HepG2 (cell line): ENCODE measurements at regions not wholly inside any gene's neighbourhood (a gene's known extent, or its start where the extent isn't known, plus 50 kb on each side); places are given as distances from the start of the nearest gene placed in this dataset.

Source experiments
- ATAC-seq: fragments of 200-7000 bp; cut with Tn5 transposase; 3 replicates; pipeline ENCODE4 v1.9.1; 2020; ENCODE audit warnings: mild to moderate bottlenecking, moderate library complexity
- BruUV-seq: library from RNA; stranded (reverse); fragments of 400-500 nt; replicated peaks from 2 replicates; lab custom pipeline; 2021; lab: Mats Ljungman, UMichigan
- CTCF ChIA-PET: fragments of 300-600 bp; formaldehyde crosslinking; extraction: SDS; loops from one replicate; lab custom pipeline; 2021; ENCODE audit warnings: low total read pairs, inconsistent platforms, low intra/inter-chr PET ratio; lab: Yijun Ruan, JAX
- POLR2A ChIA-PET: fragments of 350-600 bp; sonication (Branson Sonifier 250); formaldehyde crosslinking; loops from one replicate; lab custom pipeline; 2020; ENCODE audit warnings: antibody characterized with exemption, inconsistent platforms; lab: Yijun Ruan, JAX
- DNase-seq: peaks from one replicate; pipeline ENCODE4 v3.0.0-alpha.2; 2015; ENCODE audit warnings: low spot score
- FAIRE-seq: peaks from 3 replicates; lab custom pipeline; 2011; peaks lifted over from hg19 to GRCh38; lab: Jason Lieb, UNC
- H2AFZ ChIP-seq: one replicate; pipeline ENCODE4 v1.6.1; 2011; ENCODE audit warnings: low read length, inconsistent platforms
- H3K27ac ChIP-seq: fragments of 300-600 bp; 3 replicates; pipeline ENCODE4 v1.8.0; 2011; ENCODE audit warnings: mixed run types, mild to moderate bottlenecking, mixed read lengths, low read length, inconsistent platforms; ENCODE audit not compliant: insufficient read depth; ENCODE audit errors: extremely low read length
- H3K27me3 ChIP-seq, 2 experiments: fragments of 200-600 bp in 1 of 2; 2 replicates in 1 of 2; 3 replicates in 1 of 2; pipeline versions ENCODE4 v1.6.0 to v1.8.0; 2011; ENCODE audit warnings: low read length in 2 of 2, mild to moderate bottlenecking in 2 of 2, moderate library complexity in 2 of 2, inconsistent platforms in 1 of 2; ENCODE audit not compliant: insufficient read depth in 2 of 2, control insufficient read depth in 1 of 2
- H3K36me3 ChIP-seq, 2 experiments: fragments of 200-600 bp in 1 of 2; replicated peaks in 1 of 2; 2 replicates in 1 of 2; 3 replicates in 1 of 2; pipeline versions ENCODE4 v1.5.1 to v1.8.0; 2011; ENCODE audit warnings: low read length in 2 of 2, inconsistent platforms in 1 of 2; ENCODE audit not compliant: insufficient read depth in 2 of 2, control insufficient read depth in 1 of 2
- H3K4me1 ChIP-seq: 2 replicates; pipeline ENCODE4 v1.5.1; 2012; ENCODE audit warnings: low read length, inconsistent platforms; ENCODE audit not compliant: insufficient read depth
- H3K4me2 ChIP-seq: 2 replicates; pipeline ENCODE4 v1.6.0; 2011; ENCODE audit warnings: low read depth, low read length, inconsistent platforms
- H3K4me3 ChIP-seq, 3 experiments: fragments of 200-600 bp in 1 of 3; sonication (generic), shearing (Covaris generic) in 1 of 3; replicated peaks in 1 of 3; 2 replicates each; pipeline ENCODE4 v1.5.1; 2011 to 2016; ENCODE audit warnings: low read length in 3 of 3, inconsistent platforms in 2 of 3, low read depth in 2 of 3, mild to moderate bottlenecking in 2 of 3, control low read depth in 1 of 3, mixed read lengths in 1 of 3; ENCODE audit not compliant: insufficient read depth in 1 of 3
- H3K79me2 ChIP-seq: one replicate; pipeline ENCODE4 v1.6.1; 2011; ENCODE audit warnings: low read length, inconsistent platforms; ENCODE audit not compliant: insufficient read depth
- H3K9ac ChIP-seq: 2 replicates; pipeline ENCODE4 v1.6.0; 2011; ENCODE audit warnings: mild to moderate bottlenecking, low read depth, low read length, inconsistent platforms; ENCODE audit not compliant: insufficient read depth
- H3K9me3 ChIP-seq: 2 replicates; pipeline ENCODE4 v1.5.1; 2012; ENCODE audit warnings: mild to moderate bottlenecking, low read length
- H4K20me1 ChIP-seq: 2 replicates; pipeline ENCODE4 v1.6.0; 2011; ENCODE audit warnings: inconsistent platforms, mild to moderate bottlenecking, low read length, moderate library complexity; ENCODE audit not compliant: insufficient read depth
- ELF3 ChIP-seq: IDR thresholded peaks from 2 replicates; pipeline ENCODE4 v1.6.1; 2016; ENCODE audit warnings: missing genetic modification reagents, missing compliant biosample characterization
- ETV5 ChIP-seq: IDR thresholded peaks from 2 replicates; pipeline ENCODE4 v1.6.1; 2018; ENCODE audit warnings: missing biosample characterization, missing genetic modification reagents, inconsistent platforms, borderline replicate concordance
- NCOA5 ChIP-seq: sonication (generic); formaldehyde crosslinking; IDR thresholded peaks from 2 replicates; pipeline ENCODE4 v1.4.0; 2020; ENCODE audit warnings: missing genetic modification reagents
- NKX3-1 ChIP-seq: sonication (generic); formaldehyde crosslinking; IDR thresholded peaks from 2 replicates; pipeline ENCODE4 v1.5.0; 2020; ENCODE audit warnings: missing genetic modification reagents
- RAD51 ChIP-seq: fragments of 450-650 bp; IDR thresholded peaks from 2 replicates; pipeline ENCODE4 v1.6.1; 2016; ENCODE audit warnings: borderline replicate concordance
- RXRA ChIP-seq: sonication (generic); formaldehyde crosslinking; IDR thresholded peaks from 2 replicates; pipeline ENCODE4 v1.5.1; 2020; ENCODE audit warnings: missing genetic modification reagents
- ZSCAN31 ChIP-seq: sonication (generic); formaldehyde crosslinking; IDR thresholded peaks from 2 replicates; pipeline ENCODE4 v1.5.0; 2020; ENCODE audit warnings: low read depth, mild to moderate bottlenecking, missing genetic modification reagents
- WGBS: methylation state at CpG from one replicate; pipeline ENCODE4 v1.1.6; 2017; ENCODE audit warnings: low lambda C conversion rate; 5-methylcytosine and 5-hydroxymethylcytosine counted together
- in situ Hi-C: cut with HindIII; loops from 2 replicates; pipeline ENCODE4 v1.10.0; 2017; ENCODE audit warnings: low pct_unique_long_range_greater_than_20kb; ENCODE audit not compliant: extremely low pct_ligation_motif_present
- intact Hi-C: fragments of 100-400 bp; cut with micrococcal nuclease; formaldehyde crosslinking; loops from one replicate; pipeline ENCODE4 v1.10.0; 2022; ENCODE audit not compliant: unreplicated experiment
- TF ChIP-seq, protein P1 (sequence below): sonication (generic); formaldehyde crosslinking; conservative IDR thresholded peaks from 2 replicates; pipeline ENCODE4 v1.5.0; 2020; ENCODE audit warnings: missing genetic modification reagents

DNA sequence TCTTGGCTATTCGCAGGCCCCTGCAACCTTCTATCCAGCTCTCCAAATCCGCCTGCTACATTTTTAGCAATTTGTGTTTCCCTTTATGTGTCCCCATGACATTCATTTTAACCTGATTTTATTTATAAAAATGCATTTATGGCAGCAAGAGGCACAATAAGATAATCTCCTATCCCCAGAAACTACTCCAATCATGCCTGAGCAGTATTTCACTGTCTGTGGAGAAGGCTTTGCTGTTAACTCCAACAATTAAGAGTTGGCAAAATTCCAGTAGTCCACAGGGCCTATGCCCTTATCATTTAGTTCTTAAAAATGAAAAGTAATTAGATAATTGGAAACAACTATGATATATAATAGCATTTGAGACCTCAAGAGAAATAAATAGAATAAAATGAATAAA lies 462.4 kb downstream of the TRHDE start:
- Histone ChIP-seq H3K4me2 (no peak overlapping the region), H3K4me3 (no peak overlapping the region), H4K20me1 (no peaks in the 10 kb centered on the region), H3K36me3 (no peaks in the 10 kb centered on the region), H3K27ac (no peak overlapping the region), H3K79me2 (no peaks in the 10 kb centered on the region), H3K27me3 (no peaks in the 10 kb centered on the region), H3K4me1 (no peaks in the 10 kb centered on the region), H3K9me3 (peaks cover 49% of the 10 kb centered on the region), H3K9ac (no peak overlapping the region), H2AFZ (no peak overlapping the region)
- in situ Hi-C loops: no loop called here
- no TSS peak for BruUV-seq
- DNase-seq: no peak
- intact Hi-C loops: no loop called here
- CTCF ChIA-PET: no interaction called here
- TF ChIP-seq, protein P1, sequence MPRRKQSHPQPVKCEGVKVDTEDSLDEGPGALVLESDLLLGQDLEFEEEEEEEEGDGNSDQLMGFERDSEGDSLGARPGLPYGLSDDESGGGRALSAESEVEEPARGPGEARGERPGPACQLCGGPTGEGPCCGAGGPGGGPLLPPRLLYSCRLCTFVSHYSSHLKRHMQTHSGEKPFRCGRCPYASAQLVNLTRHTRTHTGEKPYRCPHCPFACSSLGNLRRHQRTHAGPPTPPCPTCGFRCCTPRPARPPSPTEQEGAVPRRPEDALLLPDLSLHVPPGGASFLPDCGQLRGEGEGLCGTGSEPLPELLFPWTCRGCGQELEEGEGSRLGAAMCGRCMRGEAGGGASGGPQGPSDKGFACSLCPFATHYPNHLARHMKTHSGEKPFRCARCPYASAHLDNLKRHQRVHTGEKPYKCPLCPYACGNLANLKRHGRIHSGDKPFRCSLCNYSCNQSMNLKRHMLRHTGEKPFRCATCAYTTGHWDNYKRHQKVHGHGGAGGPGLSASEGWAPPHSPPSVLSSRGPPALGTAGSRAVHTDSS (CRISPR knock-in tag): no peak
- no peak for TF ChIP-seq NKX3-1
- ATAC-seq: no peak
- WGBS: 34% methylated on average over 2 of the region's 2 CpGs
- no peak for FAIRE-seq
- POLR2A ChIA-PET: no interaction called here

DNA sequence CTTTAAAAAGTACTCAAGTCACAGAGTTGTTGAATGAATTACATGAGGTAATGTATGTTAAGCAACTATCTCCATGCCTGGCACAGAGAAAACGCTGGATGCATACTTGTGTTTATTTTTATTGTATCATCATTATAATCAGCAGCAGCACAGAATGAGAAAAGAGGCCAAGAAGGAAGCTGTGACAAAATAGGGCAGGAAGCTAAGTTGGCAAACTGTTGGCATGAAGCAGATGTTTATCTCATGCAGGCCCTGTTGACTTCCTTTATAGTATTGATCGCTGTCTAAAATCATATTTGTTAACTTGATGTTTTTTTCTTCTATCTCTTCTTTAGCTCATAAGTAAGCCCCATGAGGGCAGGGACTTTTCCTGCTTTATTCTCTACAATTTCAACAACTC lies 466.6 kb downstream of the TRHDE start:
- POLR2A ChIA-PET: no interaction called here
- no TSS peak for BruUV-seq
- H3K27me3 ChIP-seq: no peaks in the 10 kb centered on the region

More for the DNA sequence above, 466.6 kb downstream of the TRHDE start:
- Histone ChIP-seq H3K79me2 (no peaks in the 10 kb centered on the region), H3K9ac (no peak overlapping the region), H3K36me3 (no peaks in the 10 kb centered on the region), H4K20me1 (no peaks in the 10 kb centered on the region), H3K4me2 (no peak overlapping the region), H2AFZ (no peak overlapping the region), H3K27ac (no peak overlapping the region), H3K4me3 (no peak overlapping the region), H3K9me3 (peaks cover 63% of the 10 kb centered on the region), H3K4me1 (no peaks in the 10 kb centered on the region)
- TF ChIP-seq ZSCAN31 (CRISPR knock-in tag) (no peak), RAD51 (no peak), NCOA5 (CRISPR knock-in tag) (no peak), ELF3 (CRISPR knock-in tag) (no peak), RXRA (CRISPR knock-in tag) (no peak), ETV5 (CRISPR knock-in tag) (no peak)
- 20% methylated on average over 2 of the region's 2 CpGs for WGBS
- ATAC-seq (no peak), FAIRE-seq (no peak), DNase-seq (no peak)
- in situ Hi-C loops (no loop called here), intact Hi-C loops (no loop called here)
- CTCF ChIA-PET: no interaction called here
